Activated CD8-positive, alpha-beta T cell treated with anti-CD3 and anti-CD28 coated beads, Interleukin-2, amount 10 ng/mL, durations not matched to agents 7 days and 5 days (primary cell): ENCODE measurements at regions not wholly inside any gene's neighbourhood (a gene's known extent, or its start where the extent isn't known, plus 50 kb on each side); places are given as distances from the start of the nearest gene placed in this dataset.

Experiments
- ATAC-seq: fragments of 150-1000 bp; cut with Tn5 transposase; one replicate; pipeline ENCODE4 v1.10.0; 2021; ENCODE audit warnings: moderate library complexity
- CTCF ChIA-PET: fragments of 350-600 bp; sonication (Branson Sonifier 250); formaldehyde crosslinking; loops from one replicate; lab custom pipeline; 2021; ENCODE audit warnings: antibody characterized with exemption; lab: Charles Lee
- POLR2A ChIA-PET: fragments of 350-600 bp; sonication (Branson Sonifier 250); formaldehyde crosslinking; loops from one replicate; lab custom pipeline; 2021; ENCODE audit warnings: antibody characterized with exemption; lab: Charles Lee
- DNase-seq: peaks from one replicate; pipeline ENCODE4 v3.0.0-alpha.2; 2020
- H3K27ac Mint-ChIP-seq: one replicate; pipeline ENCODE4 v1.8.0; 2021; ENCODE audit warnings: mild to moderate bottlenecking, mixed read lengths
- H3K27me3 Mint-ChIP-seq: one replicate; pipeline ENCODE4 v1.8.0; 2021; ENCODE audit warnings: low read depth, mixed read lengths
- H3K36me3 Mint-ChIP-seq: one replicate; pipeline ENCODE4 v1.8.0; 2021; ENCODE audit warnings: low read depth, mixed read lengths
- H3K4me1 Mint-ChIP-seq: one replicate; pipeline ENCODE4 v1.8.0; 2021; ENCODE audit warnings: low read depth, mixed read lengths
- H3K4me3 Mint-ChIP-seq: one replicate; pipeline ENCODE4 v1.8.0; 2021; ENCODE audit warnings: mild to moderate bottlenecking, mixed read lengths
- H3K9me3 Mint-ChIP-seq: one replicate; pipeline ENCODE4 v1.8.0; 2022; ENCODE audit warnings: mixed read lengths; ENCODE audit not compliant: insufficient read depth

GRCh38 chr2:235303499-235304291 is 190.1 kb upstream of the AGAP1 start:
- Mint-ChIP-seq H3K27me3 (no peaks in the 10 kb centered on the region), H3K9me3 (no peaks in the 10 kb centered on the region), H3K4me1 (no peaks in the 10 kb centered on the region), H3K4me3 (no peak overlapping the region), H3K27ac (no peak overlapping the region), H3K36me3 (no peaks in the 10 kb centered on the region)
- CTCF ChIA-PET: no interaction called here
- DNase-seq (no peak), ATAC-seq (no peak)
- POLR2A ChIA-PET: no interaction called here

- H3K4me3 Mint-ChIP-seq: no peak overlapping the region
- ChIA-PET POLR2A (no interaction called here), CTCF (no interaction called here)
- no peaks in the 10 kb centered on the region for H3K27me3 Mint-ChIP-seq
- no peaks in the 10 kb centered on the region for H3K9me3 Mint-ChIP-seq
- no peaks in the 10 kb centered on the region for H3K36me3 Mint-ChIP-seq
- no peak overlapping the region for H3K27ac Mint-ChIP-seq
- DNase-seq (no peak), ATAC-seq (no peak)
- no peaks in the 10 kb centered on the region for H3K4me1 Mint-ChIP-seq
Observed at GRCh38 chr2:235305678-235306077, 188.2 kb upstream of the AGAP1 start.

GRCh38 chr2:235311044-235311443 is 182.8 kb upstream of the AGAP1 start:
- no peak overlapping the region for H3K27ac Mint-ChIP-seq
- POLR2A ChIA-PET: no interaction called here
- no peaks in the 10 kb centered on the region for H3K36me3 Mint-ChIP-seq
- no peak for ATAC-seq
- H3K27me3 Mint-ChIP-seq: no peaks in the 10 kb centered on the region
- no peak for DNase-seq
- H3K9me3 Mint-ChIP-seq: no peaks in the 10 kb centered on the region
- H3K4me3 Mint-ChIP-seq: no peak overlapping the region
- CTCF ChIA-PET: no interaction called here
- H3K4me1 Mint-ChIP-seq: no peaks in the 10 kb centered on the region

GRCh38 chr2:235312571-235312970 is 181.3 kb upstream of the AGAP1 start:
- DNase-seq (no peak), ATAC-seq (no peak)
- H3K36me3 Mint-ChIP-seq: no peaks in the 10 kb centered on the region
- H3K4me3 Mint-ChIP-seq: no peak overlapping the region
- ChIA-PET POLR2A (no interaction called here), CTCF (no interaction called here)
- H3K9me3 Mint-ChIP-seq: no peaks in the 10 kb centered on the region
- H3K27me3 Mint-ChIP-seq: no peaks in the 10 kb centered on the region
- H3K4me1 Mint-ChIP-seq: no peaks in the 10 kb centered on the region
- H3K27ac Mint-ChIP-seq: no peak overlapping the region

GRCh38 chr2:235314371-235314930 is 179.4 kb upstream of the AGAP1 start:
- H3K27ac Mint-ChIP-seq: no peak overlapping the region
- POLR2A ChIA-PET: interaction anchor here (0.6 kb wide), 1 partner anchor 92 kb away, joined by 3 read pairs; no protein-coding TSS in a partner anchor
- DNase-seq: no peak
- no peaks in the 10 kb centered on the region for H3K27me3 Mint-ChIP-seq
- ATAC-seq: no peak
- H3K9me3 Mint-ChIP-seq: no peaks in the 10 kb centered on the region
- H3K36me3 Mint-ChIP-seq: no peaks in the 10 kb centered on the region
- CTCF ChIA-PET: no interaction called here
- no peak overlapping the region for H3K4me3 Mint-ChIP-seq
- no peaks in the 10 kb centered on the region for H3K4me1 Mint-ChIP-seq

GRCh38 chr2:235319095-235319494 is 174.7 kb upstream of the AGAP1 start:
- ChIA-PET POLR2A (no interaction called here), CTCF (no interaction called here)
- DNase-seq (no peak), ATAC-seq (no peak)
- H3K4me1 Mint-ChIP-seq: no peaks in the 10 kb centered on the region
- no peak overlapping the region for H3K27ac Mint-ChIP-seq
- no peaks in the 10 kb centered on the region for H3K9me3 Mint-ChIP-seq
- no peaks in the 10 kb centered on the region for H3K27me3 Mint-ChIP-seq
- no peaks in the 10 kb centered on the region for H3K36me3 Mint-ChIP-seq
- no peak overlapping the region for H3K4me3 Mint-ChIP-seq

GRCh38 chr2:235320326-235320725 is 173.5 kb upstream of the AGAP1 start:
- ChIA-PET CTCF (no interaction called here), POLR2A (no interaction called here)
- Mint-ChIP-seq H3K4me3 (no peak overlapping the region), H3K27ac (no peak overlapping the region), H3K36me3 (no peaks in the 10 kb centered on the region), H3K27me3 (no peaks in the 10 kb centered on the region), H3K9me3 (no peaks in the 10 kb centered on the region), H3K4me1 (no peaks in the 10 kb centered on the region)
- ATAC-seq (no peak), DNase-seq (no peak)

- ATAC-seq: no peak
- ChIA-PET CTCF (no interaction called here), POLR2A (no interaction called here)
- DNase-seq: no peak
- Mint-ChIP-seq H3K9me3 (no peaks in the 10 kb centered on the region), H3K27me3 (no peaks in the 10 kb centered on the region), H3K4me3 (no peak overlapping the region), H3K27ac (no peak overlapping the region), H3K4me1 (no peaks in the 10 kb centered on the region), H3K36me3 (no peaks in the 10 kb centered on the region)
Observed at GRCh38 chr2:235324324-235324723, 169.5 kb upstream of the AGAP1 start.

GRCh38 chr2:235325151-235325550 is 168.7 kb upstream of the AGAP1 start:
- Mint-ChIP-seq H3K36me3 (no peaks in the 10 kb centered on the region), H3K4me1 (no peaks in the 10 kb centered on the region), H3K27me3 (no peaks in the 10 kb centered on the region), H3K9me3 (no peaks in the 10 kb centered on the region), H3K4me3 (no peak overlapping the region), H3K27ac (no peak overlapping the region)
- ATAC-seq: no peak
- POLR2A ChIA-PET: no interaction called here
- CTCF ChIA-PET: no interaction called here
- DNase-seq: no peak

- ChIA-PET CTCF (no interaction called here), POLR2A (no interaction called here)
- ATAC-seq (no peak), DNase-seq (no peak)
- no peak overlapping the region for H3K4me3 Mint-ChIP-seq
- H3K27ac Mint-ChIP-seq: no peak overlapping the region
- no peaks in the 10 kb centered on the region for H3K9me3 Mint-ChIP-seq
- H3K36me3 Mint-ChIP-seq: no peaks in the 10 kb centered on the region
- H3K27me3 Mint-ChIP-seq: no peaks in the 10 kb centered on the region
- no peaks in the 10 kb centered on the region for H3K4me1 Mint-ChIP-seq
Observed at GRCh38 chr2:235328991-235329390, 164.9 kb upstream of the AGAP1 start.

- no peaks in the 10 kb centered on the region for H3K27me3 Mint-ChIP-seq
- CTCF ChIA-PET: no interaction called here
- POLR2A ChIA-PET: no interaction called here
- ATAC-seq (no peak), DNase-seq (no peak)
- no peak overlapping the region for H3K4me3 Mint-ChIP-seq
- H3K36me3 Mint-ChIP-seq: no peaks in the 10 kb centered on the region
- no peaks in the 10 kb centered on the region for H3K9me3 Mint-ChIP-seq
- no peak overlapping the region for H3K27ac Mint-ChIP-seq
- H3K4me1 Mint-ChIP-seq: no peaks in the 10 kb centered on the region
Observed at GRCh38 chr2:235330775-235331451, 162.9 kb upstream of the AGAP1 start.

GRCh38 chr2:235332240-235332890 is 161.5 kb upstream of the AGAP1 start:
- CTCF ChIA-PET: no interaction called here

More at GRCh38 chr2:235332240-235332890, 161.5 kb upstream of the AGAP1 start:
- POLR2A ChIA-PET: no interaction called here
- H3K4me3 Mint-ChIP-seq: no peak overlapping the region
- H3K36me3 Mint-ChIP-seq: no peaks in the 10 kb centered on the region
- no peaks in the 10 kb centered on the region for H3K27me3 Mint-ChIP-seq
- DNase-seq (no peak), ATAC-seq (no peak)
- no peak overlapping the region for H3K27ac Mint-ChIP-seq
- no peaks in the 10 kb centered on the region for H3K4me1 Mint-ChIP-seq
- H3K9me3 Mint-ChIP-seq: no peaks in the 10 kb centered on the region
